EH (cell line): ENCODE measurements at regions not wholly inside any gene's neighbourhood (a gene's known extent, or its start where the extent isn't known, plus 50 kb on each side); places are given as distances from the start of the nearest gene placed in this dataset.
"Not testable (repeated sequence)": the region's sequence is repeated elsewhere in the genome, so short reads cannot be mapped to it uniquely, and the experiment has no call there.

Experiments used
- DNase-seq: peaks from one replicate; pipeline ENCODE4 v3.0.0-alpha.2; 2015; ENCODE audit warnings: low read depth

GRCh38 chr14:89743828-89744227 lies 210.7 kb downstream of the EFCAB11 start:
- no peak for DNase-seq

- DNase-seq = no peak
These were observed 214.3 kb downstream of the EFCAB11 start for GRCh38 chr14:89740241-89740640.

GRCh38 chr14:89736881-89737280 lies 217.6 kb downstream of the EFCAB11 start:
- peak; percentile 12 for DNase-seq

- DNase-seq = no peak
These were observed 223.1 kb downstream of the EFCAB11 start for GRCh38 chr14:89731396-89731933.

GRCh38 chr14:89730687-89731086 lies 223.8 kb downstream of the EFCAB11 start:
- DNase-seq = no peak

GRCh38 chr14:89728964-89729363 lies 225.6 kb downstream of the EFCAB11 start:
- DNase-seq = no peak

- DNase-seq = not testable (repeated sequence)
These were observed 228.3 kb downstream of the EFCAB11 start for GRCh38 chr14:89726226-89726625.

- DNase-seq = peak; percentile 25
These were observed 229.9 kb downstream of the EFCAB11 start for GRCh38 chr14:89724628-89724960.

GRCh38 chr14:89723930-89724627 lies 230.5 kb downstream of the EFCAB11 start:
- DNase-seq = peak; percentile 20

- DNase-seq = no peak
These were observed 232.6 kb downstream of the EFCAB11 start for GRCh38 chr14:89721956-89722355.

GRCh38 chr14:89720741-89721729 lies 233.5 kb downstream of the EFCAB11 start:
- peak; percentile 7 for DNase-seq

- no peak for DNase-seq
These were observed 234.3 kb downstream of the EFCAB11 start for GRCh38 chr14:89720076-89720687.

- no peak for DNase-seq
These were observed 235.0 kb downstream of the EFCAB11 start for GRCh38 chr14:89719366-89720075.

- no peak for DNase-seq
These were observed 245.4 kb downstream of the EFCAB11 start for GRCh38 chr14:89708982-89709625.

GRCh38 chr14:89707086-89707485 lies 247.4 kb downstream of the EFCAB11 start:
- DNase-seq = no peak

GRCh38 chr14:89702876-89703200 lies 251.7 kb downstream of the EFCAB11 start:
- DNase-seq = no peak

GRCh38 chr14:89702073-89702875 lies 252.3 kb downstream of the EFCAB11 start:
- peak; percentile 62 for DNase-seq

- peak; percentile 84 for DNase-seq
These were observed 253.1 kb downstream of the EFCAB11 start for GRCh38 chr14:89701211-89702043.

GRCh38 chr14:89700801-89701200 lies 253.7 kb downstream of the EFCAB11 start:
- no peak for DNase-seq

GRCh38 chr14:89699071-89699470 lies 255.5 kb downstream of the EFCAB11 start:
- no peak for DNase-seq
